ENCODE measurements at regions not wholly inside any gene's neighbourhood (a gene's known extent, or its start where the extent isn't known, plus 50 kb on each side); places are given as distances from the start of the nearest gene placed in this dataset.

DNA sequence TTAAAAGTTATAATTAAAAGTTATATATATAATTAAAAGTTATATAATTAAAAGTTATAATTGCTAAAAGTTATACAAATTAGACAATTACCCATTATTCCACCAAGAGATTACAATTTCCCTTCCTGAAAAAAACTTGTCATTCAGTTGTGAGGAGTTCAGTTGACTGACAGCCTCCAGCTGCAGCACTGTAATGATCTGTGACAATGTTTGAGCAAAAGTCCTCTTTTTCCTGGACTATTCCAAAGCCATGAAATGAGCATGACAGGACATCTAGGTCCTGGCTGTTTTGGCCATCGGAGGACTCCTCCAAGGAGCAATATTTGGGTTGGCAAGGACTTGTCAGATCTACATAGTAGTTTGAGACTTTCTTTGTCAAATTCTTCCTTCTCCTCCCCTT lies 258.7 kb upstream of the EDNRB start:
- intact Hi-C loops (cut with DNase I; ENCODE audit: low total_unique reads), result no loop called here
- Histone ChIP-seq H3K27me3 (replicated peaks in 1 of 7) (no peaks in the 10 kb centered on the region), H3K36me3 (no peaks in the 10 kb centered on the region), H3K4me1 (no peaks in the 10 kb centered on the region), H3K4me3 (no peak overlapping the region), H3K27ac (no peak overlapping the region), H3K9me3 (peaks cover 0 to 5% (median 0%) of the 10 kb centered on the region in 8 donors)
- TF ChIP-seq, protein P1, sequence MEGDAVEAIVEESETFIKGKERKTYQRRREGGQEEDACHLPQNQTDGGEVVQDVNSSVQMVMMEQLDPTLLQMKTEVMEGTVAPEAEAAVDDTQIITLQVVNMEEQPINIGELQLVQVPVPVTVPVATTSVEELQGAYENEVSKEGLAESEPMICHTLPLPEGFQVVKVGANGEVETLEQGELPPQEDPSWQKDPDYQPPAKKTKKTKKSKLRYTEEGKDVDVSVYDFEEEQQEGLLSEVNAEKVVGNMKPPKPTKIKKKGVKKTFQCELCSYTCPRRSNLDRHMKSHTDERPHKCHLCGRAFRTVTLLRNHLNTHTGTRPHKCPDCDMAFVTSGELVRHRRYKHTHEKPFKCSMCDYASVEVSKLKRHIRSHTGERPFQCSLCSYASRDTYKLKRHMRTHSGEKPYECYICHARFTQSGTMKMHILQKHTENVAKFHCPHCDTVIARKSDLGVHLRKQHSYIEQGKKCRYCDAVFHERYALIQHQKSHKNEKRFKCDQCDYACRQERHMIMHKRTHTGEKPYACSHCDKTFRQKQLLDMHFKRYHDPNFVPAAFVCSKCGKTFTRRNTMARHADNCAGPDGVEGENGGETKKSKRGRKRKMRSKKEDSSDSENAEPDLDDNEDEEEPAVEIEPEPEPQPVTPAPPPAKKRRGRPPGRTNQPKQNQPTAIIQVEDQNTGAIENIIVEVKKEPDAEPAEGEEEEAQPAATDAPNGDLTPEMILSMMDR (IDR thresholded peaks at IDR 0.05 in 8 of 11, conservative IDR thresholded peaks at IDR 0.05 in 3 of 11), result no peak
- TF ChIP-seq POLR2A (IDR thresholded peaks at IDR 0.05) (no peak), POLR2AphosphoS5 (IDR thresholded peaks at IDR 0.05) (no peak)
- DNase-seq, result no peak
- WGBS, 5 donors, result 78 to 94% (median 92%) methylated on average over 1 of the region's 1 CpG

DNA sequence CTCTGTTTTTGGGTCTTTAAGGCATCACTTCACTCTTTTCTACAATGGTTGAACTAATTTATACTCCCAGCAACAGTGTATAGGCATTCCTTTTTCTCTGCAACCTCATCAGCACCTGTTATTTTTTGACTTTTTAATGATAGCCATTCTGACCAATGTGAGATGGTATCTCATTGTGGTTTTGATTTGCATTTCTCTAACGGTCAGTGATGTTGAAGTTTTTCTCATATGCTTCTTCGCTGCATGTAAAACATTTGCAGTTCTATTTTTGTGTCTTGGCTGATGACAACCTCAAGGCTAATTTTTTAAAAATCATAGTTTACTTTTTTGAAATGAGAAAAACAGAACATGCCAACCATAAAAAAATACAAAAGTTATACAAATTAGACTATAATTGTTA lies 258.2 kb upstream of the EDNRB start:
- intact Hi-C loops (cut with DNase I; ENCODE audit: low total_unique reads), result no loop called here
- TF ChIP-seq POLR2A (IDR thresholded peaks at IDR 0.05) (no peak), POLR2AphosphoS5 (IDR thresholded peaks at IDR 0.05) (no peak)
- TF ChIP-seq, protein P1 (IDR thresholded peaks at IDR 0.05 in 8 of 11, conservative IDR thresholded peaks at IDR 0.05 in 3 of 11), result no peak
- Histone ChIP-seq H3K36me3 (no peaks in the 10 kb centered on the region), H3K27ac (no peak overlapping the region), H3K9me3 (peaks cover 0 to 5% (median 0%) of the 10 kb centered on the region in 8 donors), H3K4me1 (no peaks in the 10 kb centered on the region), H3K4me3 (no peak overlapping the region), H3K27me3 (replicated peaks in 1 of 7) (no peaks in the 10 kb centered on the region)
- WGBS, 5 donors, result 61 to 78% (median 73%) methylated on average over 2 of the region's 2 CpGs
- no peak for DNase-seq

DNA sequence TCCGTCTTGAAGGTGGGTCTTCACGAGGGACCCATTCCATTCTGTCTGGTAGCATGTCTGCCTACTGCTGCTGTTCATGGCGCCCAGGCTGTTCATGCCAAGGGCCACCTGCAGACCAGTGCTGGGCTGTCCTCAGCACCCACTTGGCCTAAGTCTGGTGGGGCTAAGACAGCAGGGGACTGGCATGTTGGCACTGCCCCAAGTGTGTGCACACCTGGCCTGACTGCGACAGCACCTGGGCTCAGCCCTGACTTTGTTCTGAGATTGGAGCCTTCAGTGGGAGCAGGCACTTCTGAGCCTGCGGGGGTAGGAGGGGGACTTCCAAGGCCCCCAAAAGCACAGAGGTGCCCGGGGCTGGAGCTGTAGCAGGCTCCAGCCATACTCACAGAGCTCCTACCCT lies 250.8 kb upstream of the EDNRB start:
- intact Hi-C loops (cut with DNase I; ENCODE audit: low total_unique reads), result no loop called here
- 84 to 97% (median 91%) methylated on average over 3 to 6 of the region's 6 CpGs for WGBS, 5 donors
- H3K9me3 ChIP-seq, result peaks cover 0 to 20% (median 14%) of the 10 kb centered on the region in 8 donors
- H3K4me1 ChIP-seq, result no peaks in the 10 kb centered on the region
- H3K36me3 ChIP-seq, result no peaks in the 10 kb centered on the region
- H3K4me3 ChIP-seq, result no peak overlapping the region
- H3K27ac ChIP-seq, result no peak overlapping the region
- DNase-seq, result no peak
- TF ChIP-seq, protein P1 (IDR thresholded peaks at IDR 0.05 in 8 of 11, conservative IDR thresholded peaks at IDR 0.05 in 3 of 11), result no peak
- TF ChIP-seq POLR2AphosphoS5 (IDR thresholded peaks at IDR 0.05) (no peak), POLR2A (IDR thresholded peaks at IDR 0.05) (no peak)
- no peaks in the 10 kb centered on the region for H3K27me3 ChIP-seq (replicated peaks in 1 of 7)

DNA sequence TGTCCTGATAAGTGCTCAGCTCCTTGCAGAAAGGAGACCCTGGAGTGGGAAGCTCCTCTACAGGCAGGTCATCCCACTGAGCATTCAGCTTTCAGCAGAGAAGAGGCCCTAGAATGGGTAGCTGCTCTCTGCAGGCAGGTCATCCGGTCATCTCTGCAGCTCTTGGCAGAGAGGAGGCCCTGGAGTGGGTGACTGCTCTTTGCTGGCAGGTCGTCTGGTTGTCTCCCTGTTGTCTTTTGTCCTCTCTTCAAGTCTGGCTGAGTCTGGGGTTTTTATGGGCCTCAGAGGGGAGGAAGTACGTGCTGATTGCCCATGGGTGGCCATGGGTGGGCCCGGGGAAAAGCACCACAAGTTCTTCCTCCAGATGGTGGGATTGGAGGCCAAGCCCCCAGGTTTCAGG lies 250.3 kb upstream of the EDNRB start:
- DNase-seq, result no peak
- intact Hi-C loops (cut with DNase I; ENCODE audit: low total_unique reads), result no loop called here
- H3K4me3 ChIP-seq, result no peak overlapping the region
- peaks cover 0 to 20% (median 14%) of the 10 kb centered on the region in 8 donors for H3K9me3 ChIP-seq
- TF ChIP-seq, protein P1 (IDR thresholded peaks at IDR 0.05 in 8 of 11, conservative IDR thresholded peaks at IDR 0.05 in 3 of 11), result no peak
- TF ChIP-seq POLR2A (IDR thresholded peaks at IDR 0.05), result no peak
- no peak for TF ChIP-seq POLR2AphosphoS5 (IDR thresholded peaks at IDR 0.05)
- no peaks in the 10 kb centered on the region for H3K36me3 ChIP-seq
- WGBS, 5 donors, result 71 to 82% (median 73%) methylated on average over 4 of the region's 4 CpGs
- no peaks in the 10 kb centered on the region for H3K27me3 ChIP-seq (replicated peaks in 1 of 7)
- H3K4me1 ChIP-seq, result no peaks in the 10 kb centered on the region
- H3K27ac ChIP-seq, result no peak overlapping the region
